GM12865 (cell line): ENCODE measurements at regions not wholly inside any gene's neighbourhood (a gene's known extent, or its start where the extent isn't known, plus 50 kb on each side); places are given as distances from the start of the nearest gene placed in this dataset.

Source experiments
- DNase-seq: peaks from one replicate; pipeline ENCODE4 v3.0.0; 2010; ENCODE audit warnings: low read depth
- H3K4me3 ChIP-seq: 2 replicates; pipeline ENCODE4 v1.5.1; 2011; ENCODE audit warnings: mild to moderate bottlenecking, low read depth, low read length, control low read depth
- CTCF ChIP-seq: IDR thresholded peaks from 2 replicates; pipeline ENCODE4 v1.5.1; 2011; ENCODE audit warnings: low read length, control low read depth, low read depth, inconsistent platforms; ENCODE audit not compliant: insufficient read depth; ENCODE audit errors: missing control alignments

DNA sequence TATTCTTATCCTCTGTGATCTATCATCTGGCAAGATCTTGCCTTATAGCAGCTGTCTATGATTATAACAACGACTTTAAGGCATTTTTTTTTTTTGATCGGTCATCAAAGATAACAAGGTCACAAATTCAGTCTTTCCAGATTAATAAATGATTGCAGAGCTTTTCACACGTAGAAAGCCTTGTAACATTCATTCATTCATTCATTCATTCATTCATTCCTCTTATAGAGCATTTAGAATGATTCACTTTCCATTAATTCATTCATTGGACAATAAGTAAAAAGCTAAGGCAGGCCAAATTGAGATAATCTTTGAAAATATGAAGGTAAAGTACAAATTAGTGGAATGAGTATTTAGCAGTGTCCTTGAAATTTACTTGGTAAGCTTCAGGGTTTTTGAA lies 223.7 kb downstream of the NUP35 start:
- DNase-seq: no peak
- no peak overlapping the region for H3K4me3 ChIP-seq
- no peak for TF ChIP-seq CTCF

DNA sequence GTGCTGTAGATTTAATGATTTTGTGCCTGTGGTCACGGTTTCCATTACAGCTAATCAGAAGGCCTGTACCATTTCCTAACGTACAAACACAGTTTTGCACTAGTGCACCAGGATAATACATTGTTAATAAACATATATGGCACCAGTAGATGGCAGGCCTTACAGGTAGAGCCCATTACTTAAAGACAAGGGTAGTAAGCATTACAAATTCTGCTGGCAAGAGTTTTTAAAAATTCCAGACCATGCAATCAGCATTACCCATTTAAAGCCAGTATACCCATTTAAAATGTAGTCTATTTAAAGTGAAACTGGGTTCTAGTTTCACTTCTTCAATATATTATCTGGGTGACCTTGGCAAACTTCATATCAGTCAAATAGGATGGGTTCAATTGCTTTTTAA lies 224.2 kb downstream of the NUP35 start:
- H3K4me3 ChIP-seq: no peak overlapping the region
- no peak for TF ChIP-seq CTCF
- peak; percentile 9 for DNase-seq

- DNase-seq: no peak
- H3K4me3 ChIP-seq: no peak overlapping the region
- TF ChIP-seq CTCF: no peak
These were observed 224.8 kb downstream of the NUP35 start for GRCh38 chr2:183349091-183349490.

GRCh38 chr2:183359867-183360266 lies 235.6 kb downstream of the NUP35 start:
- H3K4me3 ChIP-seq: no peak overlapping the region
- TF ChIP-seq CTCF: no peak
- DNase-seq: no peak

- TF ChIP-seq CTCF: no peak
- no peak for DNase-seq
These were observed 247.3 kb downstream of the NUP35 start for GRCh38 chr2:183371545-183371944.

GRCh38 chr2:183375821-183376220 lies 251.6 kb downstream of the NUP35 start:
- H3K4me3 ChIP-seq: no peak overlapping the region
- DNase-seq: no peak
- no peak for TF ChIP-seq CTCF

More at GRCh38 chr2:183371545-183371944, 247.3 kb downstream of the NUP35 start:
- no peak overlapping the region for H3K4me3 ChIP-seq

GRCh38 chr2:183383854-183384253 lies 259.6 kb downstream of the NUP35 start:
- DNase-seq: no peak
- no peak overlapping the region for H3K4me3 ChIP-seq
- no peak for TF ChIP-seq CTCF
